GM12878 (cell line): ENCODE measurements at regions not wholly inside any gene's neighbourhood (a gene's known extent, or its start where the extent isn't known, plus 50 kb on each side); places are given as distances from the start of the nearest gene placed in this dataset.

ENCODE experiments used
- ATAC-seq: fragments of 200-7000 bp; cut with Tn5 transposase; 3 replicates; pipeline ENCODE4 v1.9.1; 2020; ENCODE audit warnings: mild to moderate bottlenecking, moderate library complexity
- BruUV-seq: library from RNA; stranded (reverse); fragments of 400-500 nt; replicated peaks from 2 replicates; lab custom pipeline; 2021; lab: Mats Ljungman, UMichigan
- CTCF ChIA-PET: fragments of 300-600 bp; sonication (Branson Sonifier 250); formaldehyde crosslinking; extraction: SDS; loops from one replicate; lab custom pipeline; 2021; ENCODE audit warnings: inconsistent platforms; lab: Yijun Ruan, JAX
- POLR2A ChIA-PET: fragments of 350-600 bp; formaldehyde crosslinking; extraction: SDS; loops from one replicate; lab custom pipeline; 2021; ENCODE audit warnings: inconsistent platforms; lab: Charles Lee
- RAD21 ChIA-PET: fragments of 300-600 bp; sonication (Branson Sonifier 250); formaldehyde crosslinking; loops from one replicate; lab custom pipeline; 2023; ENCODE audit warnings: antibody characterized with exemption; ENCODE audit not compliant: unreplicated experiment; lab: Charles Lee
- SMC1A ChIA-PET: fragments of 300-600 bp; sonication (Branson Sonifier 250); formaldehyde crosslinking; loops from one replicate; lab custom pipeline; 2023; ENCODE audit not compliant: unreplicated experiment, uncharacterized antibody; lab: Charles Lee
- DNase-seq: peaks from one replicate; pipeline ENCODE4 v3.0.0-alpha.2; 2011; ENCODE audit warnings: low read depth, low spot score
- FAIRE-seq: peaks from 3 replicates; lab custom pipeline; 2011; peaks lifted over from hg19 to GRCh38; lab: Jason Lieb, UNC
- H2AFZ ChIP-seq: 2 replicates; pipeline ENCODE4 v1.6.0; 2011; ENCODE audit warnings: low read depth, low read length, control low read depth; ENCODE audit not compliant: control insufficient read depth
- H3K27ac ChIP-seq: 2 replicates; pipeline ENCODE4 v1.5.1; 2011; ENCODE audit warnings: control low read depth; ENCODE audit not compliant: control insufficient read depth, insufficient read depth
- H3K27me3 ChIP-seq, 2 experiments: replicated peaks in 1 of 2; 2 replicates each; pipeline versions ENCODE4 v1.6.0 to v1.6.1; 2011; ENCODE audit warnings: low read length in 1 of 2; ENCODE audit not compliant: control insufficient read depth in 2 of 2, insufficient read depth in 2 of 2
- H3K36me3 ChIP-seq, 2 experiments: 2 replicates each; pipeline ENCODE4 v1.5.1; 2011; ENCODE audit warnings: low read length in 1 of 2; ENCODE audit not compliant: control insufficient read depth in 2 of 2, insufficient read depth in 2 of 2
- H3K4me1 ChIP-seq: 2 replicates; pipeline ENCODE4 v1.6.1; 2011; ENCODE audit warnings: mild to moderate bottlenecking, low read length, moderate library complexity, mixed read lengths; ENCODE audit not compliant: control insufficient read depth, insufficient read depth
- H3K4me2 ChIP-seq: 2 replicates; pipeline ENCODE4 v1.6.0; 2011; ENCODE audit warnings: control low read depth; ENCODE audit not compliant: control insufficient read depth, insufficient read depth
- H3K4me3 ChIP-seq: fragments of 200-600 bp; sonication (generic); 2 replicates; pipeline ENCODE4 v1.5.1; 2016
- H3K79me2 ChIP-seq: 2 replicates; pipeline ENCODE4 v1.6.0; 2011; ENCODE audit warnings: low read length; ENCODE audit not compliant: control insufficient read depth, insufficient read depth
- H3K9ac ChIP-seq: 2 replicates; pipeline ENCODE4 v1.8.0; 2011; ENCODE audit warnings: low read length, control low read depth, mixed read lengths; ENCODE audit not compliant: control insufficient read depth, insufficient read depth
- H3K9me3 ChIP-seq: replicated peaks from 3 replicates; pipeline ENCODE4 v1.5.1; 2011; ENCODE audit warnings: mild to moderate bottlenecking, low read length; ENCODE audit not compliant: control insufficient read depth, insufficient read depth
- H4K20me1 ChIP-seq: 2 replicates; pipeline ENCODE4 v1.6.0; 2011; ENCODE audit not compliant: control insufficient read depth, insufficient read depth
- DPF2 ChIP-seq: fragments of 450-650 bp; IDR thresholded peaks from 2 replicates; pipeline ENCODE4 v1.6.1; 2017; ENCODE audit warnings: mild to moderate bottlenecking
- EGR1 ChIP-seq, 2 experiments: IDR thresholded peaks; 1 replicate in 1 of 2; 2 replicates in 1 of 2; pipeline ENCODE4 v1.6.1; 2011 to 2012; ENCODE audit warnings: low read depth in 2 of 2, low read length in 2 of 2, borderline replicate concordance in 1 of 2, mild to moderate bottlenecking in 1 of 2, moderate library complexity in 1 of 2
- ETV6 ChIP-seq, 2 experiments: fragments of 450-650 bp in 1 of 2; IDR thresholded peaks in 1 of 2; conservative IDR thresholded peaks in 1 of 2; 2 replicates each; pipeline ENCODE4 v1.6.1; 2014; ENCODE audit warnings: antibody characterized with exemption in 1 of 2, borderline replicate concordance in 1 of 2, low read depth in 1 of 2, mild to moderate bottlenecking in 1 of 2, moderate library complexity in 1 of 2
- KDM1A ChIP-seq: fragments of 200-600 bp; sonication (generic); IDR thresholded peaks from 2 replicates; pipeline ENCODE4 v1.6.1; 2016; ENCODE audit warnings: borderline replicate concordance
- MXI1 ChIP-seq: fragments of 150-350 bp; IDR thresholded peaks from 2 replicates; pipeline ENCODE4 v1.6.1; 2011; ENCODE audit warnings: low read depth, mild to moderate bottlenecking, inconsistent platforms, low read length, improper control_type of control experiment
- NR2C2 ChIP-seq: IDR thresholded peaks from 2 replicates; pipeline ENCODE4 v1.6.1; 2011; ENCODE audit warnings: borderline replicate concordance, low read depth; ENCODE audit not compliant: control insufficient read depth, insufficient read length
- PML ChIP-seq: IDR thresholded peaks from 2 replicates; pipeline ENCODE4 v1.6.1; 2012; ENCODE audit warnings: low read length, inconsistent platforms
- POLR2AphosphoS2 ChIP-seq: IDR thresholded peaks from 2 replicates; pipeline ENCODE4 v1.6.1; 2011; ENCODE audit warnings: low read depth, mild to moderate bottlenecking, low read length, improper control_type of control experiment, moderate library complexity
- RUNX3 ChIP-seq: IDR thresholded peaks from 2 replicates; pipeline ENCODE4 v1.6.1; 2012; ENCODE audit warnings: low read length, inconsistent platforms
- SMAD1 ChIP-seq: fragments of 450-650 bp; IDR thresholded peaks from 2 replicates; pipeline ENCODE4 v1.6.1; 2018; ENCODE audit warnings: mild to moderate bottlenecking, low read depth; ENCODE audit not compliant: partially characterized antibody
- ZNF217 ChIP-seq: fragments of 450-650 bp; IDR thresholded peaks from 2 replicates; pipeline ENCODE4 v1.6.1; 2017; ENCODE audit warnings: antibody characterized with exemption, mild to moderate bottlenecking
- WGBS: methylation state at CpG from one replicate; pipeline ENCODE4 v1.1.6; 2016; ENCODE audit warnings: low lambda C conversion rate; ENCODE audit not compliant: insufficient replicate concordance, insufficient coverage; ENCODE audit errors: missing lambda C conversion rate; 5-methylcytosine and 5-hydroxymethylcytosine counted together
- in situ Hi-C: fragments of 300-500 bp; cut with MboI; formaldehyde crosslinking; loops from 9 replicates; pipeline ENCODE4 v1.14.3; 2018; ENCODE audit warnings: mixed read lengths
- intact Hi-C: fragments of 100-400 bp; cut with micrococcal nuclease; formaldehyde crosslinking; loops from one replicate; pipeline ENCODE4 v1.14.2; 2022; ENCODE audit not compliant: unreplicated experiment
- TF ChIP-seq, protein P1 (sequence below): fragments of 450-650 bp; IDR thresholded peaks from 2 replicates; pipeline ENCODE4 v1.6.1; 2016; ENCODE audit warnings: mild to moderate bottlenecking
- TF ChIP-seq, protein P2 (sequence below): fragments of 450-650 bp; IDR thresholded peaks from 2 replicates; pipeline ENCODE4 v1.6.1; 2017; ENCODE audit warnings: mild to moderate bottlenecking
- TF ChIP-seq, protein P3 (sequence below): fragments of 450-650 bp; formaldehyde crosslinking; IDR thresholded peaks from 2 replicates; pipeline ENCODE4 v1.4.0; 2022; ENCODE audit warnings: mild to moderate bottlenecking, moderate library complexity

DNA sequence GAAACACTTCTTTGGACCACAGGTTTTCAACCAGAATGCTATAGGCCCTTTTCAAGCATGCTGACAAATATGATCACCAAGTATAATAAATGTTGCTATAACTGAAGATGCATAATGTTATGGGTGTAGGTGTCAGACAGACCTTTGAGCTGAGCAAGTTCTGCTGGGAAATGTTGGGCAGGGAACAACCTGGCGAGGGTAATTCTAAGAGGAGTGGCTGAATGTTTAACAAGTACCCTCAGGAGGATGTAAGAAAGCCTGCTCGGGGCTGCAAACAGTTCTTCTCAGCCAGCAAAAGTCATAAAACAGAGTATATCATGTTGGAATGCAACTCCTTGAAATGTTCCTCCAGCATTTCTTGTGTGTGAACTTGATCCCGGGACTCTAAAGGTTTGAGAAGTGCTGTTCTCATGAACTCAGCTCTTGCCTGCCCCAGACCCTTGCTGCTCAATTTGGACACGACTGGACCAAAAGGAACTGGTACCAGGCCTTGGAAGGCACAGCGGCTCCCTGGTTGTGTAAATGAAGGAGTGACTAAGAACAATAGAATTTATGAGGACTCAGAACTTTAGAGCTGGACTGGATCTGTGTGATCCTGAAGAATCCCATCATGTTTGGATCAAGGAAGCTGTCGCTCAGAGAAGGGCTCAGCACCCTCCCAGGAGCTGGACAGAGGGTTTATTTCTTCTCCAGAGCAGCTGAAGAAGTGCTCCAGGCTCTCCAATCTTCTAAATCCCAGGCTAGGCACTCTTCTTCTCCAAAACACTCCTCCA lies 143.2 kb upstream of the ANK3 start:
- Histone ChIP-seq H3K4me2 (no peak overlapping the region), H3K4me3 (no peak overlapping the region), H3K4me1 (no peaks in the 10 kb centered on the region), H3K9ac (no peak overlapping the region), H3K79me2 (no peaks in the 10 kb centered on the region), H3K27me3 (0 out of 4 replicates have a peak, but pooled peaks cover 0 to 2% of the 10 kb centered on the region in 2 experiments), H3K9me3 (no peaks in the 10 kb centered on the region), H3K36me3 (no peaks in the 10 kb centered on the region), H4K20me1 (no peaks in the 10 kb centered on the region; the same call in 1 of the 2 replicates), H2AFZ (no peak overlapping the region), H3K27ac (no peak overlapping the region)
- RAD21 ChIA-PET = no interaction called here
- ATAC-seq (no peak), DNase-seq (no peak), FAIRE-seq (no peak)
- in situ Hi-C loops (no loop called here), intact Hi-C loops (no loop called here)
- no TSS peak for BruUV-seq
- TF ChIP-seq, protein P1, sequence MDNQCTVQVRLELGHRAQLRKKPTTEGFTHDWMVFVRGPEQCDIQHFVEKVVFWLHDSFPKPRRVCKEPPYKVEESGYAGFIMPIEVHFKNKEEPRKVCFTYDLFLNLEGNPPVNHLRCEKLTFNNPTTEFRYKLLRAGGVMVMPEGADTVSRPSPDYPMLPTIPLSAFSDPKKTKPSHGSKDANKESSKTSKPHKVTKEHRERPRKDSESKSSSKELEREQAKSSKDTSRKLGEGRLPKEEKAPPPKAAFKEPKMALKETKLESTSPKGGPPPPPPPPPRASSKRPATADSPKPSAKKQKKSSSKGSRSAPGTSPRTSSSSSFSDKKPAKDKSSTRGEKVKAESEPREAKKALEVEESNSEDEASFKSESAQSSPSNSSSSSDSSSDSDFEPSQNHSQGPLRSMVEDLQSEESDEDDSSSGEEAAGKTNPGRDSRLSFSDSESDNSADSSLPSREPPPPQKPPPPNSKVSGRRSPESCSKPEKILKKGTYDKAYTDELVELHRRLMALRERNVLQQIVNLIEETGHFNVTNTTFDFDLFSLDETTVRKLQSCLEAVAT = no peak
- TF ChIP-seq PML (no peak), EGR1 (IDR thresholded peaks at IDR 0.05; ENCODE audit: borderline replicate concordance in 1 of 2, low read depth in 2 of 2, low read length in 2 of 2) (no peak), ETV6 (conservative IDR thresholded peaks at IDR 0.05 in 1 of 2, IDR thresholded peaks at IDR 0.05 in 1 of 2; ENCODE audit: borderline replicate concordance in 1 of 2, low read depth in 1 of 2) (no peak), SMAD1 (no peak), DPF2 (no peak), NR2C2 (no peak), RUNX3 (no peak), ZNF217 (no peak), POLR2AphosphoS2 (no peak), MXI1 (no peak), KDM1A (no peak)
- TF ChIP-seq, protein P2, sequence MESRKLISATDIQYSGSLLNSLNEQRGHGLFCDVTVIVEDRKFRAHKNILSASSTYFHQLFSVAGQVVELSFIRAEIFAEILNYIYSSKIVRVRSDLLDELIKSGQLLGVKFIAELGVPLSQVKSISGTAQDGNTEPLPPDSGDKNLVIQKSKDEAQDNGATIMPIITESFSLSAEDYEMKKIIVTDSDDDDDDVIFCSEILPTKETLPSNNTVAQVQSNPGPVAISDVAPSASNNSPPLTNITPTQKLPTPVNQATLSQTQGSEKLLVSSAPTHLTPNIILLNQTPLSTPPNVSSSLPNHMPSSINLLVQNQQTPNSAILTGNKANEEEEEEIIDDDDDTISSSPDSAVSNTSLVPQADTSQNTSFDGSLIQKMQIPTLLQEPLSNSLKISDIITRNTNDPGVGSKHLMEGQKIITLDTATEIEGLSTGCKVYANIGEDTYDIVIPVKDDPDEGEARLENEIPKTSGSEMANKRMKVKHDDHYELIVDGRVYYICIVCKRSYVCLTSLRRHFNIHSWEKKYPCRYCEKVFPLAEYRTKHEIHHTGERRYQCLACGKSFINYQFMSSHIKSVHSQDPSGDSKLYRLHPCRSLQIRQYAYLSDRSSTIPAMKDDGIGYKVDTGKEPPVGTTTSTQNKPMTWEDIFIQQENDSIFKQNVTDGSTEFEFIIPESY = no peak
- TF ChIP-seq, protein P3, sequence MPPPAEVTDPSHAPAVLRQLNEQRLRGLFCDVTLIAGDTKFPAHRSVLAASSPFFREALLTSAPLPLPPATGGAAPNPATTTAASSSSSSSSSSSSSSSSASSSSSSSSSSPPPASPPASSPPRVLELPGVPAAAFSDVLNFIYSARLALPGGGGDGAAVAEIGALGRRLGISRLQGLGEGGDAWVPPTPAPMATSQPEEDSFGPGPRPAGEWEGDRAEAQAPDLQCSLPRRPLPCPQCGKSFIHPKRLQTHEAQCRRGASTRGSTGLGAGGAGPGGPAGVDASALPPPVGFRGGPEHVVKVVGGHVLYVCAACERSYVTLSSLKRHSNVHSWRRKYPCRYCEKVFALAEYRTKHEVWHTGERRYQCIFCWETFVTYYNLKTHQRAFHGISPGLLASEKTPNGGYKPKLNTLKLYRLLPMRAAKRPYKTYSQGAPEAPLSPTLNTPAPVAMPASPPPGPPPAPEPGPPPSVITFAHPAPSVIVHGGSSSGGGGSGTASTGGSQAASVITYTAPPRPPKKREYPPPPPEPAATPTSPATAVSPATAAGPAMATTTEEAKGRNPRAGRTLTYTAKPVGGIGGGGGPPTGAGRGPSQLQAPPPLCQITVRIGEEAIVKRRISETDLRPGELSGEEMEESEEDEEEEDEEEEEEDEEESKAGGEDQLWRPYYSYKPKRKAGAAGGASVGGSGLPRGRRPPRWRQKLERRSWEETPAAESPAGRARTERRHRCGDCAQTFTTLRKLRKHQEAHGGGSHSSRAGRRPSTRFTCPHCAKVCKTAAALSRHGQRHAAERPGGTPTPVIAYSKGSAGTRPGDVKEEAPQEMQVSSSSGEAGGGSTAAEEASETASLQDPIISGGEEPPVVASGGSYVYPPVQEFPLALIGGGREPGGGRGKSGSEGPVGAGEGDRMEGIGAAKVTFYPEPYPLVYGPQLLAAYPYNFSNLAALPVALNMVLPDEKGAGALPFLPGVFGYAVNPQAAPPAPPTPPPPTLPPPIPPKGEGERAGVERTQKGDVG (CRISPR knock-in tag) = no peak
- WGBS = 13% methylated on average over 6 of the region's 6 CpGs
- SMC1A ChIA-PET = no interaction called here
- POLR2A ChIA-PET = no interaction called here
- CTCF ChIA-PET = no interaction called here
